ENCODE measurements at regions not wholly inside any gene's neighbourhood (a gene's known extent, or its start where the extent isn't known, plus 50 kb on each side); places are given as distances from the start of the nearest gene placed in this dataset.

GRCh38 chr11:71070490-71071453 lies 181.6 kb downstream of the SHANK2 start:
- DNase-seq, result no peak

GRCh38 chr11:71068963-71069362 lies 183.4 kb downstream of the SHANK2 start:
- no peak for DNase-seq

- no peak for DNase-seq
These were observed 184.6 kb downstream of the SHANK2 start for GRCh38 chr11:71067753-71068152.

- DNase-seq, result no peak
These were observed 186.1 kb downstream of the SHANK2 start for GRCh38 chr11:71066311-71066710.

GRCh38 chr11:71065841-71066240 lies 186.5 kb downstream of the SHANK2 start:
- DNase-seq, result no peak

- DNase-seq, result no peak
These were observed 187.5 kb downstream of the SHANK2 start for GRCh38 chr11:71064702-71065515.

GRCh38 chr11:71064183-71064582 lies 188.2 kb downstream of the SHANK2 start:
- DNase-seq, result no peak

GRCh38 chr11:71063129-71063528 lies 189.2 kb downstream of the SHANK2 start:
- DNase-seq, result no peak

- DNase-seq, result no peak
These were observed 190.2 kb downstream of the SHANK2 start for GRCh38 chr11:71062199-71062598.

GRCh38 chr11:71060391-71060791 lies 192.0 kb downstream of the SHANK2 start:
- DNase-seq, result no peak

- no peak for DNase-seq
These were observed 192.7 kb downstream of the SHANK2 start for GRCh38 chr11:71059662-71060061.

GRCh38 chr11:71055925-71056324 lies 196.5 kb downstream of the SHANK2 start:
- no peak for DNase-seq
